Ascending aorta (tissue), 2 donors: ENCODE measurements at regions not wholly inside any gene's neighbourhood (a gene's known extent, or its start where the extent isn't known, plus 50 kb on each side); places are given as distances from the start of the nearest gene placed in this dataset.
"Not testable (repeated sequence)": the region's sequence is repeated elsewhere in the genome, so short reads cannot be mapped to it uniquely, and the experiment has no call there.

Source experiments
- DNase-seq, 2 donors: peaks; one replicate each; pipeline ENCODE4 v3.0.0-alpha.2; 2019; ENCODE audit warnings: low spot score in 2 of 2
- H3K27ac ChIP-seq, 2 donors: fragments of 200-600 bp; sonication (generic); one replicate each; pipeline ENCODE4 v1.5.1; 2016 to 2017; ENCODE audit warnings: mild to moderate bottlenecking in 1 of 2
- H3K27me3 ChIP-seq: fragments of 200-600 bp; sonication (generic); one replicate; pipeline ENCODE4 v1.5.1; 2017
- H3K36me3 ChIP-seq, 2 donors: fragments of 200-600 bp; sonication (generic); one replicate each; pipeline ENCODE4 v1.5.1; 2016
- H3K4me1 ChIP-seq, 2 donors: fragments of 200-600 bp; sonication (generic); one replicate each; pipeline ENCODE4 v1.5.1; 2016 to 2017; ENCODE audit warnings: mild to moderate bottlenecking in 1 of 2
- H3K4me3 ChIP-seq, 2 donors: fragments of 200-600 bp; sonication (generic); one replicate each; pipeline ENCODE4 v1.5.1; 2016 to 2017; ENCODE audit warnings: mild to moderate bottlenecking in 1 of 2
- H3K9me3 ChIP-seq, 2 donors: fragments of 200-600 bp; sonication (generic); one replicate each; pipeline ENCODE4 v1.5.1; 2016
- CTCF ChIP-seq, 3 experiments: fragments of 200-600 bp in 2 of 3; fragments of 450-650 bp in 1 of 3; sonication (generic) in 2 of 3; IDR thresholded peaks; one replicate each; pipeline ENCODE4 v1.5.1; 2016 to 2019; ENCODE audit warnings: antibody characterized with exemption in 3 of 3, mild to moderate bottlenecking in 1 of 3, moderate library complexity in 1 of 3
- intact Hi-C: fragments of 100-400 bp; cut with DNase I; formaldehyde crosslinking; loops from one replicate; pipeline ENCODE4 v1.15.1; 2023

GRCh38 chr7:16369855-16370254 is 51.5 kb downstream of the CRPPA start:
- intact Hi-C loops: no loop called here
- Histone ChIP-seq H3K4me3 (no peak overlapping the region), H3K27me3 (no peaks in the 10 kb centered on the region), H3K4me1 (no peaks in the 10 kb centered on the region), H3K27ac (no peak overlapping the region), H3K36me3 (no peaks in the 10 kb centered on the region), H3K9me3 (no peaks in the 10 kb centered on the region)
- no peak for TF ChIP-seq CTCF (IDR thresholded peaks at IDR 0.05)
- no peak for DNase-seq

- H3K27ac ChIP-seq, H3K9me3 ChIP-seq, H3K27me3 ChIP-seq, H3K36me3 ChIP-seq, H3K4me3 ChIP-seq, DNase-seq, H3K4me1 ChIP-seq, intact Hi-C loops: not testable (repeated sequence)
Observed at GRCh38 chr7:16369309-16369708, 52.0 kb downstream of the CRPPA start.

GRCh38 chr7:16368885-16369284 is 52.5 kb downstream of the CRPPA start:
- no peak for DNase-seq
- H3K4me1 ChIP-seq: no peaks in the 10 kb centered on the region
- intact Hi-C loops: no loop called here
- no peak for TF ChIP-seq CTCF (IDR thresholded peaks at IDR 0.05)
- H3K27ac ChIP-seq: no peak overlapping the region
- no peaks in the 10 kb centered on the region for H3K36me3 ChIP-seq
- no peaks in the 10 kb centered on the region for H3K27me3 ChIP-seq
- no peaks in the 10 kb centered on the region for H3K9me3 ChIP-seq
- H3K4me3 ChIP-seq: no peak overlapping the region

GRCh38 chr7:16367115-16367514 is 54.2 kb downstream of the CRPPA start:
- H3K4me1 ChIP-seq: no peaks in the 10 kb centered on the region
- no peak for DNase-seq
- H3K4me3 ChIP-seq: no peak overlapping the region
- H3K27ac ChIP-seq: no peak overlapping the region
- no peak for TF ChIP-seq CTCF (IDR thresholded peaks at IDR 0.05)
- H3K27me3 ChIP-seq: no peaks in the 10 kb centered on the region
- H3K36me3 ChIP-seq: no peaks in the 10 kb centered on the region
- intact Hi-C loops: no loop called here
- H3K9me3 ChIP-seq: no peaks in the 10 kb centered on the region

- intact Hi-C loops: no loop called here
Observed at GRCh38 chr7:16365952-16366351, 55.4 kb downstream of the CRPPA start.

GRCh38 chr7:16365177-16365576 is 56.2 kb downstream of the CRPPA start:
- no peaks in the 10 kb centered on the region for H3K4me1 ChIP-seq
- H3K9me3 ChIP-seq: no peaks in the 10 kb centered on the region
- TF ChIP-seq CTCF (IDR thresholded peaks at IDR 0.05): no peak
- intact Hi-C loops: no loop called here
- no peaks in the 10 kb centered on the region for H3K36me3 ChIP-seq
- no peaks in the 10 kb centered on the region for H3K27me3 ChIP-seq
- no peak for DNase-seq
- H3K27ac ChIP-seq: no peak overlapping the region
- no peak overlapping the region for H3K4me3 ChIP-seq

More at GRCh38 chr7:16365952-16366351, 55.4 kb downstream of the CRPPA start:
- Histone ChIP-seq H3K4me1 (no peaks in the 10 kb centered on the region), H3K36me3 (no peaks in the 10 kb centered on the region), H3K9me3 (no peaks in the 10 kb centered on the region), H3K4me3 (no peak overlapping the region), H3K27me3 (no peaks in the 10 kb centered on the region), H3K27ac (no peak overlapping the region)
- TF ChIP-seq CTCF (IDR thresholded peaks at IDR 0.05): no peak
- DNase-seq: no peak
